Cardiac fibroblast (primary cell): ENCODE measurements at regions not wholly inside any gene's neighbourhood (a gene's known extent, or its start where the extent isn't known, plus 50 kb on each side); places are given as distances from the start of the nearest gene placed in this dataset.

Experiments
- DNase-seq, 2 donors: peaks; one replicate each; pipeline versions ENCODE4 v3.0.0 to v3.0.0-alpha.2; 2010; ENCODE audit warnings: low read depth in 2 of 2
- H3K4me3 ChIP-seq, 2 donors: replicated peaks in 1 of 2; 1 replicate in 1 of 2; 2 replicates in 1 of 2; pipeline ENCODE4 v1.5.1; 2011; ENCODE audit warnings: low read depth in 2 of 2, low read length in 2 of 2, mild to moderate bottlenecking in 2 of 2, moderate library complexity in 1 of 2
- CTCF ChIP-seq: IDR thresholded peaks from one replicate; pipeline ENCODE4 v1.5.1; 2011; ENCODE audit warnings: low read depth, mild to moderate bottlenecking, low read length, inconsistent platforms

GRCh38 chr16:73549984-73550631 is 502.2 kb upstream of the ZFHX3 start:
- H3K4me3 ChIP-seq = no peak overlapping the region
- DNase-seq = no peak
- no peak for TF ChIP-seq CTCF

- TF ChIP-seq CTCF = no peak
- no peak overlapping the region for H3K4me3 ChIP-seq
- no peak for DNase-seq
Measured at GRCh38 chr16:73547552-73548403, 499.9 kb upstream of the ZFHX3 start.

- DNase-seq = no peak
- no peak overlapping the region for H3K4me3 ChIP-seq
- TF ChIP-seq CTCF = no peak
Measured at GRCh38 chr16:73546341-73546845, 498.5 kb upstream of the ZFHX3 start.

GRCh38 chr16:73545755-73546154 is 497.8 kb upstream of the ZFHX3 start:
- H3K4me3 ChIP-seq = no peak overlapping the region
- no peak for DNase-seq
- TF ChIP-seq CTCF = no peak

- no peak for DNase-seq
- no peak for TF ChIP-seq CTCF
- no peak overlapping the region for H3K4me3 ChIP-seq
Measured at GRCh38 chr16:73545290-73545689, 497.4 kb upstream of the ZFHX3 start.

GRCh38 chr16:73544826-73545225 is 496.9 kb upstream of the ZFHX3 start:
- H3K4me3 ChIP-seq = no peak overlapping the region
- DNase-seq = no peak
- TF ChIP-seq CTCF = no peak
